HG03135 (cell line): ENCODE measurements at regions not wholly inside any gene's neighbourhood (a gene's known extent, or its start where the extent isn't known, plus 50 kb on each side); places are given as distances from the start of the nearest gene placed in this dataset.

Experiments
- ATAC-seq: cut with Tn5 transposase; IDR thresholded peaks from one replicate; pipeline ENCODE4 v1.9.1; 2021; ENCODE audit warnings: mild to moderate bottlenecking, moderate library complexity; ENCODE audit not compliant: unreplicated experiment

GRCh38 chr15:85889956-85890619 lies 95.4 kb upstream of the KLHL25 start:
- ATAC-seq, result no peak

- ATAC-seq, result no peak
Measured at GRCh38 chr15:85890620-85890980, 95.9 kb upstream of the KLHL25 start.

GRCh38 chr15:85891470-85891869 lies 96.7 kb upstream of the KLHL25 start:
- no peak for ATAC-seq

GRCh38 chr15:85892232-85892631 lies 97.5 kb upstream of the KLHL25 start:
- no peak for ATAC-seq

- ATAC-seq, result no peak
Measured at GRCh38 chr15:85897207-85897894, 102.6 kb upstream of the KLHL25 start.

- ATAC-seq, result no peak
Measured at GRCh38 chr15:85897895-85898717, 103.4 kb upstream of the KLHL25 start.

- ATAC-seq, result no peak
Measured at GRCh38 chr15:85899927-85900326, 105.2 kb upstream of the KLHL25 start.

- ATAC-seq, result no peak
Measured at GRCh38 chr15:85905751-85906450, 111.2 kb upstream of the KLHL25 start.

- ATAC-seq, result no peak
Measured at GRCh38 chr15:85906640-85907039, 111.9 kb upstream of the KLHL25 start.

GRCh38 chr15:85910834-85911233 lies 116.1 kb upstream of the KLHL25 start:
- ATAC-seq, result no peak

- no peak for ATAC-seq
Measured at GRCh38 chr15:85913461-85913860, 118.7 kb upstream of the KLHL25 start.

GRCh38 chr15:85920956-85921355 lies 126.2 kb upstream of the KLHL25 start:
- ATAC-seq, result no peak

GRCh38 chr15:85924088-85924487 lies 129.4 kb upstream of the KLHL25 start:
- ATAC-seq, result no peak

GRCh38 chr15:85925649-85926237 lies 131.0 kb upstream of the KLHL25 start:
- no peak for ATAC-seq

GRCh38 chr15:85926834-85927233 lies 132.1 kb upstream of the KLHL25 start:
- ATAC-seq, result no peak

GRCh38 chr15:85927931-85928537 lies 133.3 kb upstream of the KLHL25 start:
- ATAC-seq, result no peak

GRCh38 chr15:85929786-85930185 lies 135.1 kb upstream of the KLHL25 start:
- no peak for ATAC-seq

GRCh38 chr15:85932391-85932790 lies 137.7 kb upstream of the KLHL25 start:
- no peak for ATAC-seq

GRCh38 chr15:85934691-85935090 lies 140.0 kb upstream of the KLHL25 start:
- ATAC-seq, result no peak

GRCh38 chr15:85935182-85935581 lies 140.5 kb upstream of the KLHL25 start:
- no peak for ATAC-seq
